K562 (cell line): ENCODE measurements at regions not wholly inside any gene's neighbourhood (a gene's known extent, or its start where the extent isn't known, plus 50 kb on each side); places are given as distances from the start of the nearest gene placed in this dataset.
A peak's percentile ranks its signal among the peaks of the same experiment; 100 is the strongest.

Experiments used
- ASH1L ChIP-seq: fragments of 450-650 bp; IDR thresholded peaks from 2 replicates; pipeline ENCODE4 v1.6.1; 2018; ENCODE audit warnings: borderline replicate concordance, mild to moderate bottlenecking, low read depth; ENCODE audit not compliant: partially characterized antibody
- BACH1 ChIP-seq: fragments of 200-800 bp; sonication (Bioruptor generic); IDR thresholded peaks from 2 replicates; pipeline ENCODE4 v1.6.1; 2016; ENCODE audit warnings: missing genetic modification characterization, missing compliant biosample characterization
- BMI1 ChIP-seq: fragments of 150-350 bp; IDR thresholded peaks from 2 replicates; pipeline ENCODE4 v1.6.1; 2014; ENCODE audit warnings: low read length
- CHD4 ChIP-seq: fragments of 200-600 bp; sonication (generic); IDR thresholded peaks from 3 replicates; pipeline ENCODE4 v1.6.1; 2012; ENCODE audit warnings: low read depth, mild to moderate bottlenecking, mixed read lengths, low read length, inconsistent platforms; ENCODE audit not compliant: insufficient read depth, insufficient replicate concordance, poor library complexity, severe bottlenecking
- ELF2 ChIP-seq: fragments of 250-450 bp; sonication (Bioruptor Pico); IDR thresholded peaks from 2 replicates; pipeline ENCODE4 v1.5.0; 2021; ENCODE audit warnings: mild to moderate bottlenecking
- EP300 ChIP-seq: IDR thresholded peaks from 2 replicates; pipeline ENCODE4 v1.6.1; 2012; ENCODE audit warnings: low read length, improper control_type of control experiment
- ETV5 ChIP-seq: sonication (generic); formaldehyde crosslinking; IDR thresholded peaks from 2 replicates; pipeline ENCODE4 v1.4.0; 2020; ENCODE audit warnings: low read depth, mild to moderate bottlenecking, missing genetic modification reagents
- FOXP1 ChIP-seq: sonication (generic); formaldehyde crosslinking; IDR thresholded peaks from 2 replicates; pipeline ENCODE4 v1.8.0; 2022; ENCODE audit warnings: mild to moderate bottlenecking, missing genetic modification reagents
- MEIS2 ChIP-seq: fragments of 450-650 bp; IDR thresholded peaks from 2 replicates; pipeline ENCODE4 v1.6.1; 2014; ENCODE audit warnings: mild to moderate bottlenecking; ENCODE audit not compliant: partially characterized antibody
- MLX ChIP-seq, 2 experiments: fragments of 450-650 bp in 1 of 2; sonication (generic) in 1 of 2; formaldehyde crosslinking; conservative IDR thresholded peaks; 2 replicates each; pipeline versions ENCODE4 v1.4.0 to v1.8.1; 2020 to 2022; ENCODE audit warnings: mild to moderate bottlenecking in 1 of 2, missing genetic modification reagents in 1 of 2
- NCOR1 ChIP-seq: fragments of 450-650 bp; IDR thresholded peaks from 2 replicates; pipeline ENCODE4 v1.6.1; 2016; ENCODE audit warnings: mild to moderate bottlenecking, moderate library complexity
- NR2F6 ChIP-seq: fragments of 450-650 bp; formaldehyde crosslinking; IDR thresholded peaks from 2 replicates; pipeline ENCODE4 v1.4.0; 2020; ENCODE audit warnings: mild to moderate bottlenecking
- PATZ1 ChIP-seq: fragments of 250-450 bp; sonication (Bioruptor Pico); IDR thresholded peaks from 2 replicates; pipeline ENCODE4 v1.5.0; 2020; ENCODE audit warnings: mild to moderate bottlenecking, borderline replicate concordance
- PYGO2 ChIP-seq: fragments of 450-650 bp; IDR thresholded peaks from 2 replicates; pipeline ENCODE4 v1.6.1; 2016; ENCODE audit warnings: mild to moderate bottlenecking, missing genetic modification characterization, moderate library complexity, missing compliant biosample characterization
- RBM14 ChIP-seq: fragments of 200-400 bp; formaldehyde crosslinking; IDR thresholded peaks from 2 replicates; pipeline ENCODE4 v1.6.1; 2018; ENCODE audit warnings: low read depth, mild to moderate bottlenecking, low read length, moderate library complexity, borderline replicate concordance; ENCODE audit not compliant: insufficient read depth
- SMARCA4 ChIP-seq: fragments of 450-650 bp; IDR thresholded peaks from 2 replicates; pipeline ENCODE4 v1.6.1; 2016
- SMARCB1 ChIP-seq: IDR thresholded peaks from 2 replicates; pipeline ENCODE4 v1.6.1; 2011; ENCODE audit warnings: improper control_type of control experiment, low read depth; ENCODE audit not compliant: insufficient read length
- STAT5A ChIP-seq: IDR thresholded peaks from 2 replicates; pipeline ENCODE4 v1.6.1; 2012; ENCODE audit warnings: low read length, inconsistent platforms, borderline replicate concordance
- TAF15 ChIP-seq: fragments of 200-400 bp; formaldehyde crosslinking; IDR thresholded peaks from 2 replicates; pipeline ENCODE4 v1.6.1; 2017; ENCODE audit warnings: mild to moderate bottlenecking, low read depth, low read length, moderate library complexity
- TAL1 ChIP-seq: fragments of 450-650 bp; IDR thresholded peaks from 2 replicates; pipeline ENCODE4 v1.6.1; 2016; ENCODE audit warnings: mild to moderate bottlenecking
- ZBTB49 ChIP-seq: sonication (generic); formaldehyde crosslinking; IDR thresholded peaks from 2 replicates; pipeline ENCODE4 v1.8.0; 2022; ENCODE audit warnings: missing genetic modification reagents, mild to moderate bottlenecking, borderline replicate concordance
- ZNF232 ChIP-seq: sonication (generic); formaldehyde crosslinking; IDR thresholded peaks from 2 replicates; pipeline ENCODE4 v1.8.0; 2022; ENCODE audit warnings: mild to moderate bottlenecking, missing genetic modification reagents
- TF ChIP-seq, protein P1 (sequence below): fragments of 450-650 bp; IDR thresholded peaks from 2 replicates; pipeline ENCODE4 v1.6.1; 2018; ENCODE audit warnings: mild to moderate bottlenecking, low read depth; ENCODE audit not compliant: partially characterized antibody

DNA sequence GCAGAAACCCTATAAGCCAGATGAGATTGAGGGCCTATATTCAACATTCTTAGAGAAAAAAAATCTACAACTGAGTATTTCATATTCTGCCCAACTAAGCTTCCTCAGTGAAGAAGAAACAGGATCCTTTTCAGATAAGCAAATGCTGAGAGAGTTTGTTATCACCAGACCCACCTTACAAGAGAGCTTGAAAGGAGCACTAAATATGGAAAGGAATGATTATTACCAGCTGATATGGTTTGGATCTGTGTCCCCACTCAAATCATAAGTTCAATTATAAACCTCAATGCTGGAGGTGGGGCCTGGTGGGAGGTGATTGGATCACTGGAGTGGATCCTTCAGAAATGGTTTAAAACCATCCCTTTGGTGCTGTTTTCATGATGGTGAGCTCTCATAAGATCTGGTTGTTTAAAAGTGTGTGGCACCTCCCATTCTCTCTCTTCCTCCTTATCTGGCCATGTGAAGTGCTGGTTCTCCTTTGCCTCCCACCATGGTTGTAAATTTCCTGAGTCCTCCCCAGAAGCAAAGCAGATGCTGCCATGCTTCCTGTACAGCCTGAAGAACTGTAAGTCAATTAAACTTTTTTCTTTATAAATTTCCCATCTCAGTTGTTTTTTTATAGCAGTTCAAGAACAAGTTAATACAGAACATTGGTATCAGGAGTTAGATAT, 144.2 kb downstream of the MSN start (continued):
- TF ChIP-seq MLX (CRISPR knock-in tag; conservative IDR thresholded peaks at IDR 0.05): no peak
- TF ChIP-seq BACH1 (tag): no peak
- TF ChIP-seq FOXP1 (CRISPR knock-in tag): no peak
- TF ChIP-seq TAL1: peak; percentile 61
- no peak for TF ChIP-seq PYGO2 (tag)
- no peak for TF ChIP-seq ASH1L
- no peak for TF ChIP-seq ZBTB49 (CRISPR knock-in tag)
- TF ChIP-seq MEIS2: peak; percentile 17
- TF ChIP-seq ETV5: no peak
- TF ChIP-seq CHD4: no peak
- TF ChIP-seq RBM14: no peak
- no peak for TF ChIP-seq ZNF232
- no peak for TF ChIP-seq PATZ1 (CRISPR knock-in tag)
- no peak for TF ChIP-seq BMI1
- peak; percentile 35; the same call in 1 of the 2 replicates for TF ChIP-seq SMARCA4
- 0 out of 2 replicates have a peak, but pooled peaks have one; percentile 19 for TF ChIP-seq EP300
- no peak for TF ChIP-seq ELF2 (CRISPR knock-in tag)
- TF ChIP-seq TAF15: no peak
- no peak for TF ChIP-seq NR2F6 (CRISPR knock-in tag)
- TF ChIP-seq NCOR1: 0 out of 2 replicates have a peak, but pooled peaks have one; percentile 34
- TF ChIP-seq STAT5A: no peak
- no peak for TF ChIP-seq SMARCB1
- TF ChIP-seq, protein P1, sequence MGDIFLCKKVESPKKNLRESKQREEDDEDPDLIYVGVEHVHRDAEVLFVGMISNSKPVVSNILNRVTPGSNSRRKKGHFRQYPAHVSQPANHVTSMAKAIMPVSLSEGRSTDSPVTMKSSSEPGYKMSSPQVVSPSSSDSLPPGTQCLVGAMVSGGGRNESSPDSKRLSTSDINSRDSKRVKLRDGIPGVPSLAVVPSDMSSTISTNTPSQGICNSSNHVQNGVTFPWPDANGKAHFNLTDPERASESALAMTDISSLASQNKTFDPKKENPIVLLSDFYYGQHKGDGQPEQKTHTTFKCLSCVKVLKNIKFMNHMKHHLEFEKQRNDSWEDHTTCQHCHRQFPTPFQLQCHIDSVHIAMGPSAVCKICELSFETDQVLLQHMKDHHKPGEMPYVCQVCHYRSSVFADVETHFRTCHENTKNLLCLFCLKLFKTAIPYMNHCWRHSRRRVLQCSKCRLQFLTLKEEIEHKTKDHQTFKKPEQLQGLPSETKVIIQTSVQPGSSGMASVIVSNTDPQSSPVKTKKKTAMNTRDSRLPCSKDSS: no peak
